Psoas muscle (tissue), 7 donors: ENCODE measurements at regions not wholly inside any gene's neighbourhood (a gene's known extent, or its start where the extent isn't known, plus 50 kb on each side); places are given as distances from the start of the nearest gene placed in this dataset.

Experiments used
- ATAC-seq, 4 donors: fragments of 200-7000 bp; cut with Tn5 transposase; one replicate each; pipeline ENCODE4 v1.9.1; 2020; ENCODE audit warnings: moderate library complexity in 3 of 4, mild to moderate bottlenecking in 2 of 4
- DNase-seq, 2 donors: peaks; one replicate each; pipeline ENCODE4 v3.0.0-alpha.2; 2020
- H3K27ac ChIP-seq: fragments of 200-600 bp; one replicate; pipeline ENCODE4 v1.8.0; 2022
- H3K27me3 ChIP-seq, 3 donors: fragments of 200-600 bp in 1 of 3; one replicate each; pipeline versions ENCODE4 v1.6.1 to v1.8.0; 2013 to 2022; ENCODE audit warnings: low read length in 2 of 3, mild to moderate bottlenecking in 2 of 3, moderate library complexity in 1 of 3; ENCODE audit not compliant: insufficient read depth in 3 of 3
- H3K36me3 ChIP-seq, 2 donors: fragments of 200-600 bp in 1 of 2; one replicate each; pipeline versions ENCODE4 v1.6.1 to v1.8.0; 2013 to 2022; ENCODE audit warnings: low read depth in 1 of 2, mild to moderate bottlenecking in 1 of 2, moderate library complexity in 1 of 2; ENCODE audit not compliant: insufficient read depth in 1 of 2
- H3K4me1 ChIP-seq: fragments of 200-600 bp; one replicate; pipeline ENCODE4 v1.8.0; 2022
- H3K4me3 ChIP-seq: fragments of 200-600 bp; one replicate; pipeline ENCODE4 v1.8.0; 2022; ENCODE audit warnings: mild to moderate bottlenecking
- H3K9me3 ChIP-seq: fragments of 200-600 bp; one replicate; pipeline ENCODE4 v1.8.0; 2022
- CTCF ChIP-seq: fragments of 200-600 bp; IDR thresholded peaks from one replicate; pipeline ENCODE4 v1.8.0; 2022; ENCODE audit warnings: antibody characterized with exemption
- WGBS, 3 donors: extraction: QIAGEN DNeasy Blood & Tissue Kit; methylation state at CpG; one replicate each; pipeline versions ENCODE4 v1.1.6 to v1.1.7; 2013; 5-methylcytosine and 5-hydroxymethylcytosine counted together
- intact Hi-C, 2 donors: fragments of 100-400 bp; cut with DNase I; formaldehyde crosslinking; loops; one replicate each; pipeline versions ENCODE4 v1.11.0 to v1.14.2; 2022
- donor health status: healthy with polysubstance abuse.
- donor health status: DM: no; HTN: no; CAD: no; lungs with moderate emphysema.
- donor health status: Bipolar disorder and iron deficiency.
- donor health status: healthy.
- donor health status: DM: yes; HTN: yes; CAD: no.
- donor health status: DM: no; HTN: no; CAD: no.
- donor health status: DM: yes; HTN: yes; CAD: no.

DNA sequence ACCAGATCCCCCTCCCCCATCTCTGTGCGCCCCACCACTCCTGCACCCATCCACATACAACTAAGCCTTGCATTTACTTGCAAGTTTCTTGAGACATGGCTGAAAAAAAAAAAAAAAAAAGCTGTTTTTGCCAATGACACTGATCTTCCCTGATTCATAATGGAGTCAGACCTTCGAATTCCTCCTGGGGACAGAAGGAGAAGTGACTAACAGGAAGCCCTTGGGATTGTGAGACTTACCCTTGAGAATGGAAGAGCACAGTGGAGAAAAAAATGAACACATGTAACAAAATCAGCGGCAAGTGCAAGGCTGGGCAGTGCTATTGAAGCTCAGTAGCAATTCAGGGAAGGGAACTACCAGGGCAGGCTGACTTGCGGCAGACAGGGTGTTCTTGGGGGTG lies 288.4 kb downstream of the BCOR start:
- Histone ChIP-seq H3K4me3 (no peak overlapping the region), H3K27ac (no peak overlapping the region), H3K27me3 (peaks cover 0 to 19% (median 0%) of the 10 kb centered on the region in 3 donors), H3K9me3 (no peaks in the 10 kb centered on the region), H3K36me3 (no peaks in the 10 kb centered on the region), H3K4me1 (no peaks in the 10 kb centered on the region)
- DNase-seq (peak in 1 of 2 donors; percentile 4), ATAC-seq (no peak)
- intact Hi-C loops, result no loop called here
- TF ChIP-seq CTCF, result no peak
- 65 to 83% (median 78%) methylated on average over 4 of the region's 4 CpGs for WGBS, 3 donors

DNA sequence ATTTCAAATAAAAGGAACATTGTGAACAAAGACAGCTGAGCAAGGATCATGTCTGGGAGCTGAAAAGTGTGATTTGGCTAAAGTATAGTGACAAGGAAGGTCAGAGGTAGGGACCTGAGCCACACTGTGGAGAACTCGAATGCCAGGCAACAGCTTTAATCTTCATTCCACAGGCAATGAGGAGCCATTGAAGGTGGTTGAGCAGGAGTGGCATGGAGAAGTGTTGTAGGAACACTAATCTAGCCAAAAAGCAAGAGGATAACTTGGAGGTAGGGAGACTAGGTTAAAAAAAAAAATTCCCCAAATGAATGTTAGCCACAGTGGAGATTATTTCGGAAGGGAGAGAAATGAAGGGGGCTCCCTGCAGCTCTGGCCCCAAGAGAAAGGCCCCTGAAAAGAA lies 286.9 kb downstream of the BCOR start:
- DNase-seq (no peak), ATAC-seq (no peak)
- Histone ChIP-seq H3K4me3 (no peak overlapping the region), H3K4me1 (no peaks in the 10 kb centered on the region), H3K27me3 (peaks cover 0 to 19% (median 0%) of the 10 kb centered on the region in 3 donors), H3K27ac (no peak overlapping the region), H3K36me3 (no peaks in the 10 kb centered on the region), H3K9me3 (no peaks in the 10 kb centered on the region)
- TF ChIP-seq CTCF, result no peak
- 81 to 97% (median 96%) methylated on average over 2 of the region's 2 CpGs for WGBS, 3 donors
- intact Hi-C loops, result loop anchor here (5.0 to 10.0 kb wide), 4 partner anchors 79 to 364 kb away; no protein-coding TSS in a partner anchor

GRCh38 chrX:39811376-39811775 lies 286.4 kb downstream of the BCOR start:
- WGBS, 3 donors, result 69 to 99% (median 95%) methylated on average over 8 of the region's 8 CpGs

DNA sequence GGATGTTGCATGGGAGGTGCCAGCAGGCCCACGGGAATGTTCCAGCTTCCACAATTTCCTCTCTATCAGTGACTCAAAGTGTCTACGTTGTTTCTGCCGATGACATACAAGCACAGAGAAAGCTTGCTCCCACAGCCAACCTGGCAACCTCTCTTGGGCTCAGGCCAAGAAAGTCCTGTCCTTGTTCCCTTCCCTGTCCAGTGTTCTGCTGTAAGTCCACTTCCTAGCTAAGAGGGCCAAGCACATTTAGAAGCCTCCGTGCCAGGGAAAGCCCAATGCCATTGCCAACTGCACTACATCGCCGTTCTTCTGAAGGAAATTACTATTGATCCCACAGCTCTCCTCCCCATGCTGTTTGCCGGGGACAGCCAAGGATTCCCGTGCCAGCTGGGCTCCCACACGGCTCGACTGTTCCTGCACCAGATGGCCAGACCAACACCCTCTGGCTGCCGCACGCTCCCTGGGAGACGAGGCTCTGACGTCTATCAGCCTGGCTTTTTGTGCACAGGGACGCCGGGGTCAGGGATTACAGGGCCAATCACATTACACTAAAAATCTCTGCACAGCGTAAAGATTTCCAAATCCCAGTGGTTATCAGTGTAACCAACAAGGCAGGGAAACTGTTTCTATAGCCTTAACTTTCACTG lies 284.0 kb downstream of the BCOR start:
- Histone ChIP-seq H3K9me3 (no peaks in the 10 kb centered on the region), H3K4me1 (no peaks in the 10 kb centered on the region), H3K4me3 (no peak overlapping the region), H3K27me3 (peaks cover 0 to 15% (median 0%) of the 10 kb centered on the region in 3 donors), H3K27ac (peak overlapping the region; percentile 27), H3K36me3 (no peaks in the 10 kb centered on the region)
- WGBS, 3 donors, result 12 to 25% (median 12%) methylated on average over 17 of the region's 17 CpGs
- intact Hi-C loops, result loop anchor here (5.0 to 10.0 kb wide), 4 partner anchors 81 to 361 kb away; no protein-coding TSS in a partner anchor
- ATAC-seq (peak; percentile 77 to 94 (median 87)), DNase-seq (peak; percentile 75 to 90)
- no peak for TF ChIP-seq CTCF

More at GRCh38 chrX:39811376-39811775, 286.4 kb downstream of the BCOR start:
- H3K4me1 ChIP-seq, result no peaks in the 10 kb centered on the region
- TF ChIP-seq CTCF, result no peak
- intact Hi-C loops, result loop anchor here (5.0 to 10.0 kb wide), 4 partner anchors 79 to 363 kb away; no protein-coding TSS in a partner anchor
- H3K36me3 ChIP-seq, result no peaks in the 10 kb centered on the region
- no peaks in the 10 kb centered on the region for H3K9me3 ChIP-seq
- ATAC-seq, result no peak
- H3K27ac ChIP-seq, result no peak overlapping the region
- H3K27me3 ChIP-seq, result peaks cover 0 to 15% (median 0%) of the 10 kb centered on the region in 3 donors
- peak in 1 of 2 donors; percentile 15 for DNase-seq
- no peak overlapping the region for H3K4me3 ChIP-seq
